ENCODE measurements at regions not wholly inside any gene's neighbourhood (a gene's known extent, or its start where the extent isn't known, plus 50 kb on each side); places are given as distances from the start of the nearest gene placed in this dataset.

GRCh38 chr2:22930781-22931180 is 454.2 kb upstream of the KLHL29 start:
- H3K27me3 ChIP-seq, result peaks cover 0 to 9% (median 0%) of the 10 kb centered on the region in 9 donors
- H3K36me3 ChIP-seq, result no peaks in the 10 kb centered on the region
- intact Hi-C loops (cut with DNase I), result no loop called here
- H3K9me3 ChIP-seq, result peaks cover 0 to 3% (median 0%) of the 10 kb centered on the region in 12 donors
- 49 to 67% (median 59%) methylated on average over 6 of the region's 6 CpGs for WGBS, 4 donors
- no peaks in the 10 kb centered on the region for H3K4me1 ChIP-seq
- TF ChIP-seq, protein P1, sequence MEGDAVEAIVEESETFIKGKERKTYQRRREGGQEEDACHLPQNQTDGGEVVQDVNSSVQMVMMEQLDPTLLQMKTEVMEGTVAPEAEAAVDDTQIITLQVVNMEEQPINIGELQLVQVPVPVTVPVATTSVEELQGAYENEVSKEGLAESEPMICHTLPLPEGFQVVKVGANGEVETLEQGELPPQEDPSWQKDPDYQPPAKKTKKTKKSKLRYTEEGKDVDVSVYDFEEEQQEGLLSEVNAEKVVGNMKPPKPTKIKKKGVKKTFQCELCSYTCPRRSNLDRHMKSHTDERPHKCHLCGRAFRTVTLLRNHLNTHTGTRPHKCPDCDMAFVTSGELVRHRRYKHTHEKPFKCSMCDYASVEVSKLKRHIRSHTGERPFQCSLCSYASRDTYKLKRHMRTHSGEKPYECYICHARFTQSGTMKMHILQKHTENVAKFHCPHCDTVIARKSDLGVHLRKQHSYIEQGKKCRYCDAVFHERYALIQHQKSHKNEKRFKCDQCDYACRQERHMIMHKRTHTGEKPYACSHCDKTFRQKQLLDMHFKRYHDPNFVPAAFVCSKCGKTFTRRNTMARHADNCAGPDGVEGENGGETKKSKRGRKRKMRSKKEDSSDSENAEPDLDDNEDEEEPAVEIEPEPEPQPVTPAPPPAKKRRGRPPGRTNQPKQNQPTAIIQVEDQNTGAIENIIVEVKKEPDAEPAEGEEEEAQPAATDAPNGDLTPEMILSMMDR (IDR thresholded peaks at IDR 0.05), result no peak
- TF ChIP-seq POLR2A (IDR thresholded peaks at IDR 0.05), result no peak
- DNase-seq, result no peak
- ATAC-seq, result no peak
- H3K27ac ChIP-seq, result no peak overlapping the region
- H3K4me3 ChIP-seq, result no peak overlapping the region

DNA sequence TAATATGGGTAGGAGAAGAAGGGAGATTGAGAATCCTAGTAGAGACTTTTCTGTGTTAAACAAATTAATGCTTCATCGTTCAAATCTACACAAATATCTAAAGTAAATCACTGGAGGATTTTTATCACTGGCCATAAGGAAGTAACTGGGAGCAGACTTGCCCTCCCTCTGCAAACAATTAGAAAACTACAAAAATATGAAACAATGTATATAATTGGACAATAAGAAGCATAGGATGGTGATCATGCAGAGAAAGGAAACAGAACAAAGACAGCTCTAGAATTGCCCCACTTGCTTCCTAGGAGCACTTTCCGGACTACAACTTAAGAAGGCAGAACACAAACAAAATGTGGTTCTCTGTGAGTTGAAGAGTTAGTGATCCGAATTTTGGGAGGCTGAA is 452.7 kb upstream of the KLHL29 start:
- 69 to 77% (median 70%) methylated on average over 3 of the region's 3 CpGs for WGBS, 4 donors
- Histone ChIP-seq H3K27me3 (peaks cover 0 to 9% (median 0%) of the 10 kb centered on the region in 9 donors), H3K9me3 (peaks cover 0 to 3% (median 0%) of the 10 kb centered on the region in 12 donors), H3K4me1 (no peaks in the 10 kb centered on the region), H3K36me3 (no peaks in the 10 kb centered on the region), H3K27ac (no peak overlapping the region), H3K4me3 (no peak overlapping the region)
- ATAC-seq, result no peak
- DNase-seq, result no peak
- intact Hi-C loops (cut with DNase I), result no loop called here
- TF ChIP-seq, protein P1 (IDR thresholded peaks at IDR 0.05), result no peak
- TF ChIP-seq POLR2A (IDR thresholded peaks at IDR 0.05), result no peak

DNA sequence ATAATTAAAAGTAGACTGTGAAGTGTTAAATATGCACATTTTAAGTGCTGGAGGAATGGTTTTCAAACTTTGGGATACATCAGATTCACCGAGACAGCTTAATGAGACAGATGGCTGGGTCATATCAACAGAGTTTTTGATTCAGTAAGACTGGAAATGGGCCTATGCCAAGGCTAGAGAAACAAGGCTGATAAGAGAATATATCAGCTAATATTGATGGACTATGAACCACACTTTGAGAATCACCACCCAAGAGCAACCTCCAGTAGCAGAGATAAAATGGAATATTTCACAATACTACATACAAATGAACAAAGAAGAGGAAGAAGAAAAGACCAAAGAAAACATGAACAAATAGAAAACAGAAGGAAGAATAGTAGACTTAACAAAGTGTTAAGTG is 450.2 kb upstream of the KLHL29 start:
- intact Hi-C loops (cut with DNase I), result no loop called here
- ATAC-seq (no peak), DNase-seq (no peak)
- no peak overlapping the region for H3K27ac ChIP-seq
- no peaks in the 10 kb centered on the region for H3K9me3 ChIP-seq
- TF ChIP-seq POLR2A (IDR thresholded peaks at IDR 0.05), result no peak
- TF ChIP-seq, protein P1 (IDR thresholded peaks at IDR 0.05), result no peak
- H3K4me1 ChIP-seq, result no peaks in the 10 kb centered on the region
- H3K27me3 ChIP-seq, result peaks cover 0 to 9% (median 0%) of the 10 kb centered on the region in 9 donors
- H3K36me3 ChIP-seq, result no peaks in the 10 kb centered on the region
- WGBS, 4 donors, result 41 to 58% (median 49%) methylated on average over 1 of the region's 1 CpG
- no peak overlapping the region for H3K4me3 ChIP-seq

DNA sequence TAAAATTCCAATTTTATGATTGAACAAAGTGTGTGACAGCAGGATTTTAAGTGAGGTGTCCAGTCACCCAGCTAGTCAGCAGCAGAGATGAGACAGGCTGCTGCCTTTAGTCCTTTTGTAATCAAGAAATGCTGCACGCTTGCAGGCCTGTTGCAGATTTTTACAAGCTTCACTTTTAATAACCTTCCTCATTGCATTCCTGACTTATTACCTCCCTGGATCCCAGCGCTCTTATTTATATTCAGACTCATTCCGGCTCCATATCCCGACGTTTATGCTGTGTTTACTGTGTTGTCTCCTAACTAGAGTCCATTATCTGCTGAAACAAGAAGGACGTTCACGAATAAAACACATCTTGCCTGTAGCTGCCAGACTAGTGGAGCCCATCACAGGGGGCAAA is 442.5 kb upstream of the KLHL29 start:
- no peak overlapping the region for H3K27ac ChIP-seq
- 84 to 87% (median 86%) methylated on average over 7 of the region's 7 CpGs for WGBS, 4 donors
- no peak for TF ChIP-seq POLR2A (IDR thresholded peaks at IDR 0.05)
- TF ChIP-seq, protein P1 (IDR thresholded peaks at IDR 0.05), result no peak
- H3K4me3 ChIP-seq, result no peak overlapping the region
- no peaks in the 10 kb centered on the region for H3K9me3 ChIP-seq
- ATAC-seq (no peak), DNase-seq (no peak)
- intact Hi-C loops (cut with DNase I), result no loop called here
- H3K36me3 ChIP-seq, result no peaks in the 10 kb centered on the region
- H3K4me1 ChIP-seq, result peaks cover 0 to 6% (median 0%) of the 10 kb centered on the region in 12 donors
- H3K27me3 ChIP-seq, result no peaks in the 10 kb centered on the region

Data from heart left ventricle (tissue), 16 donors.